ENCODE measurements at regions not wholly inside any gene's neighbourhood (a gene's known extent, or its start where the extent isn't known, plus 50 kb on each side); places are given as distances from the start of the nearest gene placed in this dataset.

DNA sequence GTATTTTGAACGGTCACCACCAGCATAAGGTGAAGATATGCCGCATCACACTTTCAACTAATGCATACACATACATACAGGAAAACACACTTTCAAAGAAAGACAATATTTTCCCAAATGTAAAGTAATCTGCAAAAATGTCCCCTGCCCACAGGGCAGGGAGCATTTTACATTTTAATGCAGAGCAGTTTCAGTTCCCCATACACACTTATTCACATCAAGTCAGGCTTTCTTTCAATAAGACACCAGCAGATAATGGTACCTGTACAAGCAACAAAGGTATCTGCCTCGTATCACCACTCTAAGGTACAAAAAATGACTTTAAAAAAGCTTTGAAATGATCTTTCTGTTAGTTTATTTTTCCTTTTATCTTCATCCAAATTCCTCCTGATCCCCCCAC, 247.1 kb upstream of the CCNG1 start:
- TF ChIP-seq, protein P1, sequence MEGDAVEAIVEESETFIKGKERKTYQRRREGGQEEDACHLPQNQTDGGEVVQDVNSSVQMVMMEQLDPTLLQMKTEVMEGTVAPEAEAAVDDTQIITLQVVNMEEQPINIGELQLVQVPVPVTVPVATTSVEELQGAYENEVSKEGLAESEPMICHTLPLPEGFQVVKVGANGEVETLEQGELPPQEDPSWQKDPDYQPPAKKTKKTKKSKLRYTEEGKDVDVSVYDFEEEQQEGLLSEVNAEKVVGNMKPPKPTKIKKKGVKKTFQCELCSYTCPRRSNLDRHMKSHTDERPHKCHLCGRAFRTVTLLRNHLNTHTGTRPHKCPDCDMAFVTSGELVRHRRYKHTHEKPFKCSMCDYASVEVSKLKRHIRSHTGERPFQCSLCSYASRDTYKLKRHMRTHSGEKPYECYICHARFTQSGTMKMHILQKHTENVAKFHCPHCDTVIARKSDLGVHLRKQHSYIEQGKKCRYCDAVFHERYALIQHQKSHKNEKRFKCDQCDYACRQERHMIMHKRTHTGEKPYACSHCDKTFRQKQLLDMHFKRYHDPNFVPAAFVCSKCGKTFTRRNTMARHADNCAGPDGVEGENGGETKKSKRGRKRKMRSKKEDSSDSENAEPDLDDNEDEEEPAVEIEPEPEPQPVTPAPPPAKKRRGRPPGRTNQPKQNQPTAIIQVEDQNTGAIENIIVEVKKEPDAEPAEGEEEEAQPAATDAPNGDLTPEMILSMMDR (IDR thresholded peaks at IDR 0.05): no peak
- TF ChIP-seq EZH2 (IDR thresholded peaks at IDR 0.05; ENCODE audit: borderline replicate concordance, insufficient read depth, low read depth, low read length, poor library complexity, severe bottlenecking): no peak
- no peaks in the 10 kb centered on the region for H3K4me1 Mint-ChIP-seq
- Histone ChIP-seq H3K27me3 (replicated peaks in 1 of 4; ENCODE audit: control extremely low read depth in 1 of 4, control insufficient read depth in 3 of 4, insufficient read depth in 4 of 4, low read length in 3 of 4) (no peaks in the 10 kb centered on the region), H3K4me2 (replicated peaks; ENCODE audit: low read depth, low read length, poor library complexity, severe bottlenecking) (no peak overlapping the region), H3K9me3 (ENCODE audit: control extremely low read depth in 1 of 3, control insufficient read depth in 2 of 3, insufficient read depth in 1 of 3, low read length in 2 of 3) (no peaks in the 10 kb centered on the region), H3K36me3 (replicated peaks in 1 of 2; ENCODE audit: control extremely low read depth in 1 of 2, control insufficient read depth in 1 of 2, extremely low read depth in 1 of 2, insufficient read depth in 2 of 2, low read length in 1 of 2) (no peaks in the 10 kb centered on the region), H3K9ac (ENCODE audit: low read length) (no peak overlapping the region), H4K20me1 (ENCODE audit: control insufficient read depth, insufficient read depth, low read length, poor library complexity, severe bottlenecking) (no peaks in the 10 kb centered on the region), H3K4me3 (ENCODE audit: control extremely low read depth in 1 of 5, extremely low read depth in 1 of 5, insufficient read depth in 1 of 5, low read depth in 2 of 5, low read length in 4 of 5) (no peak overlapping the region), H3K4me1 (ENCODE audit: control insufficient read depth in 2 of 2, insufficient read depth in 2 of 2, low read length in 2 of 2) (no peaks in the 10 kb centered on the region), H3K79me2 (ENCODE audit: control insufficient read depth, insufficient read depth, low read length) (no peaks in the 10 kb centered on the region), H2AFZ (ENCODE audit: insufficient read depth, low read depth, low read length, poor library complexity, severe bottlenecking) (no peak overlapping the region), H3K27ac (ENCODE audit: low read length in 2 of 2) (no peak overlapping the region)
- H3K9me3 Mint-ChIP-seq (ENCODE audit: insufficient read depth): peaks cover under 1% of the 10 kb centered on the region
- DNase-seq: no peak
- H3K27me3 Mint-ChIP-seq: no peaks in the 10 kb centered on the region
- no peak overlapping the region for H3K4me3 Mint-ChIP-seq
- intact Hi-C loops (cut with micrococcal nuclease): no loop called here
- 90% methylated on average over 2 of the region's 3 CpGs for WGBS (ENCODE audit: insufficient coverage)
- ChIA-PET POLR2A (no interaction called here), CTCF (no interaction called here)
- H3K27ac Mint-ChIP-seq: no peak overlapping the region
- no peak for ATAC-seq (ENCODE audit: low read depth)

DNA sequence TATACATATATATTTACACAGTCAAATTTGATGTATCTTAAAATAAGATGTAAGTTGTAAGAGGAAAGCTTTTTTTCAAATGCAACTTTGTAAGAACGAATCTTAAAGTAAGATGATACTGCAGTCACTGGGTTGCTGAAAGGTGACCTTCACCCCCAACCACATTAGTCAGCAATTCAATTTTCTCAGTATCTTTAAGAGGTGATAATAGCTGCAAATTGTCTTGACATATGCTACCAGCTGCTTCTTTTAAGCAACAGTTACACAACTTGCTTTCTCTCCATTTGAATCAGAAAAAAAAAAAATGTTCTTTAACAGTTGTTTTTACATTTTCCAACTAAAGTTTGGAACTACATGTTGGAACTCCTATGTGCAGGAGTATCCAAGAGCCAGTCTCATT, 246.6 kb upstream of the CCNG1 start:
- no peaks in the 10 kb centered on the region for H4K20me1 ChIP-seq (ENCODE audit: control insufficient read depth, insufficient read depth, low read length, poor library complexity, severe bottlenecking)
- DNase-seq (no peak), ATAC-seq (ENCODE audit: low read depth) (no peak)
- Mint-ChIP-seq H3K27me3 (no peaks in the 10 kb centered on the region), H3K4me1 (no peaks in the 10 kb centered on the region), H3K4me3 (no peak overlapping the region), H3K27ac (no peak overlapping the region), H3K9me3 (ENCODE audit: insufficient read depth) (no peaks in the 10 kb centered on the region)
- H3K27me3 ChIP-seq (replicated peaks in 1 of 4; ENCODE audit: control extremely low read depth in 1 of 4, control insufficient read depth in 3 of 4, insufficient read depth in 4 of 4, low read length in 3 of 4): no peaks in the 10 kb centered on the region
- H3K4me1 ChIP-seq (ENCODE audit: control insufficient read depth in 2 of 2, insufficient read depth in 2 of 2, low read length in 2 of 2): no peaks in the 10 kb centered on the region
- no peak overlapping the region for H3K4me2 ChIP-seq (replicated peaks; ENCODE audit: low read depth, low read length, poor library complexity, severe bottlenecking)
- H3K9me3 ChIP-seq (ENCODE audit: control extremely low read depth in 1 of 3, control insufficient read depth in 2 of 3, insufficient read depth in 1 of 3, low read length in 2 of 3): no peaks in the 10 kb centered on the region
- TF ChIP-seq, protein P1 (IDR thresholded peaks at IDR 0.05): no peak
- no peak for TF ChIP-seq EZH2 (IDR thresholded peaks at IDR 0.05; ENCODE audit: borderline replicate concordance, insufficient read depth, low read depth, low read length, poor library complexity, severe bottlenecking)
- no peaks in the 10 kb centered on the region for H3K79me2 ChIP-seq (ENCODE audit: control insufficient read depth, insufficient read depth, low read length)
- ChIA-PET POLR2A (no interaction called here), CTCF (no interaction called here)
- no peaks in the 10 kb centered on the region for H3K36me3 ChIP-seq (replicated peaks in 1 of 2; ENCODE audit: control extremely low read depth in 1 of 2, control insufficient read depth in 1 of 2, extremely low read depth in 1 of 2, insufficient read depth in 2 of 2, low read length in 1 of 2)
- no peak overlapping the region for H2AFZ ChIP-seq (ENCODE audit: insufficient read depth, low read depth, low read length, poor library complexity, severe bottlenecking)
- intact Hi-C loops (cut with micrococcal nuclease): no loop called here
- WGBS (ENCODE audit: insufficient coverage): no CpG with 5 or more reads among the region's 1 CpG
- H3K27ac ChIP-seq (ENCODE audit: low read length in 2 of 2): no peak overlapping the region
- no peak overlapping the region for H3K9ac ChIP-seq (ENCODE audit: low read length)
- H3K4me3 ChIP-seq (ENCODE audit: control extremely low read depth in 1 of 5, extremely low read depth in 1 of 5, insufficient read depth in 1 of 5, low read depth in 2 of 5, low read length in 4 of 5): no peak overlapping the region

Measured in B cell (primary cell).